HG03558 (cell line): ENCODE measurements at regions not wholly inside any gene's neighbourhood (a gene's known extent, or its start where the extent isn't known, plus 50 kb on each side); places are given as distances from the start of the nearest gene placed in this dataset.
"Not testable (repeated sequence)": the region's sequence is repeated elsewhere in the genome, so short reads cannot be mapped to it uniquely, and the experiment has no call there.

Experiments used
- ATAC-seq: cut with Tn5 transposase; IDR thresholded peaks from one replicate; pipeline ENCODE4 v1.9.1; 2021; ENCODE audit warnings: moderate number of reproducible peaks; ENCODE audit not compliant: unreplicated experiment; ENCODE audit errors: extremely low read depth

DNA sequence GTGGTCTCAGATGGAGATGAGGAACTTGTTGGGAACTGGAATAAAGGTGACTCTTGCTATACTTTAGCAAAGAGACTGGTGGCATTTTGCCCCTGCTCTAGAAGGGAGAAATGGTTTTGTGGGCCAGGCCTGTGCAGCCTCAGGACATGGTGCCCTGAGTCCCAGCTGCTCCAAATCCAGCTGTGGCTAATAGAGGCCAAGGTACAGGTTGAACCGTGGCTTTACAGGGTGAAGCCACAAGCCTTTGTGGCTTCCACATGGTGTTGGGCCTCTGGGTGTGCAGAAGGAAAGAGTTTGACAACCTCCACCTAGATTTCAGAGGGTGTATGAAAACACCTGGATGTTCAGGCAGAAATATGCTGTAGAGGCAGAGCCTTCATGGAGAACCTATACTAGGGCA lies 586.0 kb downstream of the FLRT2 start:
- ATAC-seq, result no peak

DNA sequence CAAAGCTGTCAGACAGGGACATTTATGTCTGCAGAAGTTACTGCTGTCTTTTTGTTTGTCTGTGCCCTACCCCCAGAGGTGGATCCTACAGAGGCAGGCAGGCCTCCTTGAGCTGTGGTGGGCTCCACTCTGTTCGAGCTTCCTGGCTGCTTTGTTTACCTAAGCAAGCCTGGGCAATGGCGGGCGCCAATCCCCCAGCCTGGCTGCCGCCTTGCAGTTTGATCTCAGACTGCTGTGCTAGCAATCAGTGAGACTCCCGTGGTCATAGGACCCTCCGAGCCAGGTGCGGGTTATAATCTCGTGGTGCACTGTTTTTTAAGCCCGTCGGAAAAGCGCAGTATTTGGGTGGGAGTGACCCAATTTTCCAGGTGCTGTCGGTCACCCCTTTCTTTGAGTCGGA lies 580.9 kb downstream of the FLRT2 start:
- not testable (repeated sequence) for ATAC-seq

DNA sequence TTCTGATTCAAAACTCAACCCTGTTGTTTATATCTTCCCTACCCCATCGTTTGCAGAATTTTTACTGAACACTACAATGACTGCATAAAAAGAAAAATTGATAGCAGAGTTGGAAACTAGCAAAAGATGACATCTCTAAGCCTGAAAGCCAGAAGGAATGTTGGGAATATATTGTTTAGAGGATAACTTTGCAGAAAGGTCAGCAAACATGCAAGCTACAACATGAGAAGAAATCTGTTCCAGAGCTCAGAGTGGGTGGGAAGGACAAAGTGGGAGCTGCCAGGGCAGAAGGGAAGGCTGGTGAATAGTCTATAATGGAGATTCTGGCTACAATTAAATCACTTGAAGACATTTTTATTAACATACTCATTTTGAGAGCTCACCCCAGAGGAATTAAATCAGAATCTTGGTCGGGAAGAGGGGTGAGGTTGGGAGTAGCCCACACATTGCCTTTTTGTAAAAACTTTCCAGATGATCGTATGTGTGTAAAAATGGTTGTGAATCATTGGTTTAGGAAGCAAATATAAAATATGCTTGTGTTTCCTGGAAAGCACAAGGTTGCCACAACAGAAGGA lies 574.8 kb downstream of the FLRT2 start:
- no peak for ATAC-seq

DNA sequence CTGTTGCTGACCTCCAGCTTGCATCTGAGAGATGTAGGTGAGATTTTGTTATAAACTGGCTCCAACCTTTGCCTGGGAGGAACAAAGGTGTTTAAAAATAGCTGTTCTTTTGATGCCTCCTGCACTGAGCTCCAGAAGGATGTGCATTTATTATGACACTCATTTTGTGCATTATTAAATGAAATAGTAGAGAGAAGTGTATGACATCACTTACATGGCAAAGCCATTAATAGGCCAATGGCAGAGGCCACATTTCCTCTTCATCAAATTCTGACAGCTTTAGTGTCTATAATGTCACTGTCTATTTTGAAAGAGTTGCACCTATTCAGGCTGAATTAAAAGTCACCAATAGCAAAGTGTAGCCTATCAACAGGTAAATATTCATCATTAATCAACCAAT lies 564.6 kb downstream of the FLRT2 start:
- no peak for ATAC-seq

DNA sequence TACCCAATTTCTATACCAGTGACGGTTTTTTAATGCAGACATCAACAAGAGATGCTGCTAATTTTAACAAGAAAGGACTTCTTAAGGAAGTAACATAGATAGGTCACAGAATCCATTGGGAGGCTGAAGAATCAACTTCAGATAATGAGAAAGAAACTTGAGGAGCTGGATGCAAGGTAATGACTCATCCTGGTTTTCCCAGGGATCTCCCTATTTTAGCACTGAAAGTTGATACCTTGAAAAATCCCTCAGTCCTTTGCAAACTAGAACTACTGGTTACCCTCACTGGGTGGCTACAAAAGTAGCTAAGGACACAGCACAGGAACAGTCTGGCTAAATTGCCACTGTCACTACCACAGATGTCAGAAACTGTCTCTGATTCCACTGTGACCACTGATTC lies 561.9 kb downstream of the FLRT2 start:
- no peak for ATAC-seq

DNA sequence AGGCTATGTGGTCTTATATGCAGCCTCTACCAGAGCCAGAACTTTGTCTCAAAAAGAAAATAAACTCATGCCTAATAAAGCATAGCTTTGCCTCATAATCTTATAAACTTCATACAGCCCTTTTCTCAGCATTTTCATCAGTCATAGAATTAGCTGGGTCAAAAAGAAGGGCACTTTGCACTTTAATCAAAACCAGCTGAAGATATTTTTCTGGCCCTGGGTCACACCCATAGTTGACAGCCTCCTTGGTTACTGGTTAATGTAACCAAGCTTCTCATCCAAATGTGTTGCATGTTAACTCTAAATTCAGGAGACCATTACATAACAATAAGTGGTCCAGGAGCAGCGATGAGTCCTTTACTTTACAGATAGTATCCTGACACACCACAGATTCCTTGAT lies 558.2 kb downstream of the FLRT2 start:
- no peak for ATAC-seq

DNA sequence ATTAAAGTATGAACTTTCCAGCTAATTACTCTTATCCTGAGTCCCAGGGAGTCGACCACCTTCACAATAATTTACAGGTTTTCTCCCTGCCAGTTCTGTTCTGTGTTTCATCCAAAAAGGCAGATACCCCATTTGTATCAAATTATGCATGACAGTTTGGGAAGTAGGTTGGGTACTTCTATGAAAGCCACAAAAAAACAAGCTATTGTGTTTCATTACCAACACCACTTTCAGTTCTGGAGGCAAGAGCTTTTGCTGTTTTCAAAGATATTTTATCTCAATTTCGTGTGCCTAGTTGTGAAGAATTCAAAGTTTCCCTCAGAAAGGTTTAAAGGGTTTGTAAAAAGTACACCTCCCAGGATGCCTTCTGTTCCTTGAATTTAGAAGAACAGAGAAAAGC lies 557.4 kb downstream of the FLRT2 start:
- no peak for ATAC-seq

DNA sequence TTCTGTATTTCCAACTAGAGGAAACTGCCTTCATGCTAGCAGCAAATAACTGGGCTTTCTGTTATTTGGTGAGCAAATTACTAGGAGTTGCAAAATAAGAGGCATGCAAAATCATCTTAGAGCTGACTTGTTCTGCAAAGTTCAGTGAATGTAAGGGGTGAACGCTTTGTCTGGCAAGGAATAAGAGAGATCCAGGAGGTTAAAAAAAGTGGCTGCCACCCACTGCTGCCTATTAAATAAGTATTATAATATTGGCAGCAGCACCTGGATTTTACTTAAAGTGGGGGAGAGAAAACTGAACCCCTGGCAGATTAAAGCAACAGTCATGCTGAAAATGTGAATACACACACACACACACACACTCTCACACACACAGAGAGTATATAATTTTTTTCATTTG lies 557.0 kb downstream of the FLRT2 start:
- ATAC-seq, result no peak

DNA sequence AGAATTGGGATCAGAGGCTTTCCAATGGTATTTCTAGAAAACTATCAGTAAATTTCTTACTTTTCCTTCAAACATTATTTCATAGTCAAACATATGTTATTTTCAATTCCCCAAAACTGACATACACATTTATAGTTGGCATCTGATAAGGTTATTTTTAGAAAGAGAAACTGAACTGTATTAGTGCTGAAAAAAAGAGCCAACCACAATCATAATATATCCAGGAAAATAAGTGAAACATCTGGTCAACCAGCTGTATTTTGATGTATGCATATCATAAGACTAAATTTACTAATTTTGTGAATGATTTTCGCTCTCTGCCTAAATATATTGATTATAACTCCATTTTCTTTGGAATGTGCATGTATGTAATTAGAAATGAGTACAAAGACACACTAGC lies 554.2 kb downstream of the FLRT2 start:
- no peak for ATAC-seq

DNA sequence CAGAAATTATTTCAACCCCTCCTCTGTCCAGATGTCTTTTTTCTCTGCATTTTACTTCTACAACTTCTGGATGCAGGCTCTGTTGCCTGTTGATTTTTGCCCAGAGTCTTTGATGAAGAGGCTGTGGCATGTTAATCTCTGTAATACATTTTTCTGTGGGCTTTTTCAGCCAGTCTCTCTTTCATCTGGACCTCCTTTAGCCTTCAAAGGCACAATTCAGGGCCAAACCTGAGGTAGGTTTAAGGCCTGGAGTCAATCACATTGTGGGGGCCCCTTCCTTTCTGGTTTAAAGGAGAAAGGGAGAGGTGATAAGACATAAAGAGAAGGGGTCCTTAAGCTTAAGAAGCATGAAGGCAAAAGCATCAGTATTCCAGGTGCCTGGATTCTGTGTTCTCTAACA lies 553.7 kb downstream of the FLRT2 start:
- ATAC-seq, result no peak

DNA sequence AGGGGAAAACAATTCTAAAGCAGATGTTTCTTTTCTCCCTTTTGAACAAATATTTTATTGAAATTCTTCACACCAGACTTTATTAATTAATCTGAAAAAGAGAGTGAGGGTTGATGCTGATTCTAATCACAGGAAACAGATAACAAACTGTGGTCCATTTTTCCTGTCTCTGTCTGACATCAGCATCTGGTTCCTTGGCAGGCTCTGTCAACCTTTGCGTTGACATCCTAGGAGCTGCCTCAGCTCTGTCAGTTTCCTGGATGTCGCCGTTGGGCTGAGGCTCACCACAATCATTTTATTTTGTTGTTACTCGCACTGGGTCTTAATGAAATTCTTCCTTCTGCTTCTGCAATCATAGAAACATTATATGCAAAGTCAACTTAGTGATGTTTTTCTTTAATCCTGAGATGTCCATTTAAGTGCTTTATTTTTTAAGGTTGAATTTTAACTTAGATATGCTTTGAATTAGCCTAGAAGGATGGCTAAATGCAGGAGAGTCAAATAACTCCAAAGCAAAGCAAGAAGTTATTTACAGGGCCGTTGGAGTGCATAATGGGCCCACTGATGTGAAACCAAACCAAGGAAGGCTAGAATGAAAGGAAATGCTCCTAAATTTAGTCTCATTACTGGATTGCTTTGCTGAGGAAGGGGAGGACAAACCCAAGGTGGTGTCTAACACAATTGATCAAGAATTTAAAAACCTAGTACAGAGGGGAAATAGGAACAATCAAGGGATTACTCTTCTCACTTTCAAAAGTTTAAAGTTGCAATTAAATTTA lies 542.4 kb downstream of the FLRT2 start:
- no peak for ATAC-seq

DNA sequence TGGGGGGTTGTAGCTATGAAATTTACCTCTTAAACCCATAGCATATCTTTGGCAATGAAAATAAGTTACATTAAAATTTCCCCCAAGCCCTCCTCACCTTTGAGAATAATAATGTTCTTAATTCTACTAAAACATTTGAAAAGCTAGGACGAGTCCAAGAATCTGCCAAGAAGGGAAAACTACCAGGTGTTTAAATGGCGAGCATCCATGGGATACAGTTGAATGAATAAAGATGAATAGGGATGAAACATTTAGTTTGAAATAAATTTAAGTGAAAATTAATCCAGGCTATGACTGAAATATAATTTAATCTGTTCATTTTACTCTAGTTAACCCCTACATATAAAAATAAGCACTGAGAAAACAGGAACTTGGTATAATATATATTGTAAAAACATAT lies 536.7 kb downstream of the FLRT2 start:
- ATAC-seq, result no peak

DNA sequence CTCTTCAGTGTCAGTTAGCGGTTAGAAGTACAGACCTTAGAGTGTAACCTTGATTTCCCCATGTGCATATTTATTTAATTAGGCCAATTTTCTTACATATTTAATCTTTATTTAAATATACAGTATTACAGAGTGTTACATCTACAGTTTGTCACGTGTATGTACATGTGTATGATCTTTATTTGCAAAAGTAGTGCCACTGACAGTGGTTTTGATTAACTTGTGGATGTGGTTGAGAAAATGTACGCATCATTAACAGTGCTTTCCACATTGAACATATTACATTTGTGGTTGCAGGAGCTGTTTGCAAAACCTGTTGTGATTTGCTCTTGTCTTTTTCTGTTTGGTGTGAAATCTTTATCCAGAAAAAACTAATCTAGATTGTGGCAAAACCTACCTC lies 535.5 kb downstream of the FLRT2 start:
- ATAC-seq, result no peak

DNA sequence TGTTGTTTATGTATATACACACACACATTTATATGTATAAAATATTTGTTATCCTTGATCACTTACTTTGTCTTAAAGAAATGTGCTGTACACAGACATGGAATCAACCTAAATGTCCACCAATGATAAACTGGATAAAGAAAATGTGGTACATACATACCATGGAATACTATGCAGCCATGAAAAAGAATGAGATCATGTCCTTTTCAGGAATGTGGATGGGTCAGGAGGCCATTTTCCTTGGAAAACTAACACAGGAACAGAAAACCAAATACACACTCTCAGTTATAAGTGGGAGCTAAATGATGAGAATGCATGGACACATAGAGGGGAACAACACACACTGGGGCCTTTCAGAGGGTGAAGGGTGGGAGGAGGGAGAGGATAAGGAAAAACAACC lies 534.7 kb downstream of the FLRT2 start:
- not testable (repeated sequence) for ATAC-seq

DNA sequence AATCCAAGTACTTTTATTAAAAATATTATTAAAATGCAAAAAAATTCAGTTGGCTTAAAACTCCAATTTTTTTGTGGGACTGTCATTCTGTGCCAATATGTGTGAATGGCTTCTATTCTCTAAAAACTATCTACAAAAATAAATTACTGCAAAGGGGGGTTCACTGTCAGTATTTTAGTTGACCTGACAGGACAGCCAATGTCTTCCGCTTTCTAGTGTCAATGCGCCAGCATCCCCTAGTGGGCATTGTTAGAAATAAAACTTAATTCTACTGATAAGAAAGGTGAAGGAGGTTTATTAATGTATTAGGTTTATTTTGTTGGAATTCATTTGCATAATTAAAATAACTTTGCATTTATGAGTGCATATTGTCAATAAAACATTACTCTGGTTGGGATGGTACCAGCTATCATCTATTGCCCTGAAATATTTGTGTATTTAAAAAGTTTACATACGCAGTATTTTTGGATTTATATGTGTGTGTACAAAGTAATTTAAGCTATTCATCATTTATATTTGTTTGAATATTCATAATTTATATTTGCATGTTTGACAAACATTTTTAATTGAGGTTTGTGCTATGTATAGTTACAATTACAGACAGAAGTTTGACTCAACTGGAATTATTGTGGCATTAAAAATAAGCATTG lies 527.2 kb downstream of the FLRT2 start:
- ATAC-seq, result no peak

DNA sequence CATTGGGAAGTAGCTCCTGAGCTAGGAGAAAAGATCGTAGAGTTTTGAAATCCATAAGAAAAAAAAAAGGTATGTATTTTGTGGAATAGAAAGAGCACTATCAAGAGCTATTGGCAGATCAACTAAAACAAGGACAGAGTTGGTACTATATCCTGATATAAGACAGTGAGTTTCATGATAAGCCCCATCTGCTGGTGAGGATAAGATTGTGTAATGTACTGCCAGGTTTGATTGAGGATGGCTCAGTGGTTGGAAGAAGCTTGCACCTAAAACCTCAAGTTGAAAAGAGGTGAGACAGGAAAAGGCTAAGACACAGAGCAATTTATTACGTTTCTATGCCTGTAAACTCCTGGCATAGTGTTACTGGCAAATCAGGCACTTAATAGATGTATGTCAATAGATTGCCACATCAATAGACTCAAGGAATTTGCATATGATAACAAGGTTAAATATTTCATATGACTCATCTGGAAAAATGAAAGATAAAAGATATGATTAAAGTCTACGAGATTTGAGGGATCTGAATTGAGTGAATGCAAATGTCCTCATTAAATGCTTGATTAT lies 525.6 kb downstream of the FLRT2 start:
- no peak for ATAC-seq

DNA sequence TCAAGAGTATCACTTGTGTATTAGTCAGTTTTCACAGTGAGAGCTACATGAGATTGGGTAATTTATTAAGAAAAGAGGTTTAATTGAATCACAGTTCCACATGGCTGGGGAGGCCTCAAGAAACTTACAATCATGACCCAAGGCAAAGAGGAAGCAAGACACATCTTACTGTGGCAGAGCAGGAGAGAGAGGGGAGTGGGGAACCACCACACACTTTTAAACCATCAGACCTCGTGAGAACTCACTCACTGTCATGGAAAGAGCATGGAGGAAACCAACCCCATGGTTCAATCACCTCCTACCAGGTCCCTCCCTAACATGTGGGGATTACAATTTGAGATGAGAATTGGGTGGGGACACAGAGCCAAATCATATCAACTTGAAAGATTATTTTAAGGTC lies 522.9 kb downstream of the FLRT2 start:
- no peak for ATAC-seq

DNA sequence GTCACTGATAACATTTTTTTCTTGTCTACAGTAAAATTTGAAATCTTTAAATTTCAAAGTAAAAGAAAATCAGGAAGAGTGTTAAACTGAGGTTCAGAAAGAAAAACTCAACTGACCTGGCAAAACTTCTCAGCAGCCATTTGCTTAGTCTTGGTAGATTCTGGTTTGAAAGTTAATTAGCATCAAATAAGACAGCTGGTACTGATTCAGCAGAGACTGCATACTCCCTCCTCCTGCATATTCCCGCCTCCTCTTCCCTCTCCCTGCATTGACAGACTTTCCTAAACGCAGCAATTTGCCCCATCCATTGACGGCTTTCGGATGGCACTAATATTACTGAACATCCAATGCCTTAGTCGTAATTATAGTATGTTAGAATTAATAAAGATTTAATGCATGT lies 520.8 kb downstream of the FLRT2 start:
- ATAC-seq, result no peak

DNA sequence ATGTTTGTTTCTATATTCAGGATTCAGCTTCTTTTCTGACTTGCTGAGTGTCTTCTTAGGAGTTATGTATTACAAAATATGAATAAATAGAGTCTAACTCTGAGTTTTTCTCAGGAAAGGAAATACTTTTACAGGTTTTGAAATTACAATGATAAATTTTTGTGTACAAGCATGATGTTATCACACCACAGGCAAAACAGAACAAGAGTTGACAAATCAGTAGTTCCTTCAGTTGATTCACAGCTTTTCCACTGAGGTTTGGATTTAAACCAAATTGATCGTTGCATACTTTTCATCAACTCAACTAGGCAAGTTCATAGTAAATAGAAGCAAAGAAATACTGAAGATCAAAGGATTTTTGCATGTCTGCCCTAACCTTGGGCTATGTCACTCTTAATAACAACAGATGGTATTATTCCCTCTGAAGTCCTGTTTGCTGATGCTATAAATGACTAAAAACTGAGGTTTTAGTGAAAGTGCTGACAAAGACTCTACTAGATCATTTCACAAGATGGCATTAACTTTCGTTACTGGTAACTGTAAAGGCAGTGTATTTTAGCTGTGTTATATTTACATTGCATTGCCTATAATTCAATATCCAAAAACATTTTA lies 520.2 kb downstream of the FLRT2 start:
- no peak for ATAC-seq

DNA sequence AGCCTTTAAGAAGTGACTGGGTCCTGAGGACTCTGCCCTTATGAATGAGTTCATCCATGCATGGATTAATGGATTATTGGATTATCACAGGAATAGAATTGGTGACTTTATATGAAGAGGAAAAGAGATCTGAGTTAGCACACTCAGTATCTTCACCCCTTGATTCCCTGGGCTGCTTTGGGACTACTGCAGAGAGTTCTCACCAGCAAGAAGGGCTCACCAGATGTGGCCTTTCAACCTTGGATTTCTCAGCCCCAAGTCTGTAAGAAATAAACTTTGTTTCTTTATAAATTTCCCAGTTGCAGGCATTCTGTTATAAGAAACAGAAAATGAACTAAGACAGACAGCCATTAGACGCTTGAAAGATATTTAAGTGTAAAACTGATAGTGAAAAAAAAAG lies 509.2 kb downstream of the FLRT2 start:
- ATAC-seq, result no peak

DNA sequence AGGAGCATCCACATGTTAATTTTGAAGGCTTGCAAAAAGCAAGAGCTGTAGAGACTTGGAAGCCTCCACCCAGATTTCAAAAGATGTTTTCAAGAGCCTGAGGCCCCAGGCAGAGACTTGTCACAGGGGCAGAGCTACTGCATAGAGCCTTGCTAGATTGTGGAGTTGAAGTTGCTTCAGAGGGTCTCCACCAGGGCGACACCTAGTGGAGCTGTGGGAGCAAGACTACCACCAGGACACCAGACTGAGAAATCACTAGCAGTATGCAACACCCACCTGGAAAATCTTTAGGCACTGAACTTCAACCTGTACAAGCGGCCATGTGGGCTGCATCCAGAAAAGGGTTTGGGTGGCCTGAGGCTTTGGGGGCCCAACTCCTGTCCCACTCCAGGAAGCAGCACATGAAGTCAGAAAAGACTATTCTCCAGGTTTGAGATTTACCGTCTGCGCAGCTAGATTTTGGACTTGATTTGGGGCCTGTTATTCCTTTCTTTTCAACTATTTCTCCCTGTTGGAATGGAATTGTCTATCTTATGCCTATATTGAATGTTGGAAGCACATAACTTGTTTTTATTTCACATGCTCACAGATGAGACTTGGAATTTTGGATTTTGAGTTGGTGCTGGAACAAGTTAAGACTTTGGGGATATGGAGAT lies 508.6 kb downstream of the FLRT2 start:
- peak; percentile 84 for ATAC-seq
